HL-60 (cell line): ENCODE measurements at regions not wholly inside any gene's neighbourhood (a gene's known extent, or its start where the extent isn't known, plus 50 kb on each side); places are given as distances from the start of the nearest gene placed in this dataset.

Experiments used
- CTCF ChIP-seq: IDR thresholded peaks from one replicate; pipeline ENCODE4 v1.5.1; 2011; ENCODE audit warnings: low read length, control low read depth, inconsistent platforms; ENCODE audit not compliant: insufficient read depth
- GABPA ChIP-seq: IDR thresholded peaks from 2 replicates; pipeline ENCODE4 v1.6.1; 2012; ENCODE audit warnings: low read depth
- POLR2AphosphoS5 ChIP-seq: IDR thresholded peaks from 2 replicates; pipeline ENCODE4 v1.6.1; 2012; ENCODE audit warnings: low read depth
- SPI1 ChIP-seq: IDR thresholded peaks from 2 replicates; pipeline ENCODE4 v1.6.1; 2012; ENCODE audit warnings: low read depth, mild to moderate bottlenecking, borderline replicate concordance

DNA sequence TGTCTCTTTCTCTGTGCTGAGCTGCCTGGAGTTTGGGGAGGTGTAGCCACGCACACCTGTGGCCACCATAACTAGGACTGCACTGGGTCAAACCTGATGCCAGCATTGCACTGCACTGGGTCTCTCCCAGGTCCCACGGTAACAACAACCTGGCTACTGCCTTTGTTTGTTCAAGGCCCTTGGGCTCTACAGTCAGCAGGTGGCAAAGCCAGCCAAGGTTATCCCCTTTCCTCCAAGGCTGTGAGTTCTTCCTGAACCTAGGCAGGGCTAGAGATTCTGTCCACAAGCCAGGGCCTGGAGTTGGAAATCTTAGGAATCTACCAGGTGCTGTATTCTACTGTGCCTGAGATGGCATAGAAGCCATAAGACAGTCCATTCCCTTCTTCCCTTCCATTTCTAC, 126.7 kb upstream of the MAGEE2 start:
- TF ChIP-seq CTCF = no peak
- no peak for TF ChIP-seq POLR2AphosphoS5
- TF ChIP-seq GABPA = no peak
- no peak for TF ChIP-seq SPI1
